Activated T-helper 1 cell treated with Interleukin-2 at 50 U/mL for 16 hours (primary cell): ENCODE measurements at regions not wholly inside any gene's neighbourhood (a gene's known extent, or its start where the extent isn't known, plus 50 kb on each side); places are given as distances from the start of the nearest gene placed in this dataset.
"Not testable (repeated sequence)": the region's sequence is repeated elsewhere in the genome, so short reads cannot be mapped to it uniquely, and the experiment has no call there.

Experiments
- DNase-seq: peaks from one replicate; pipeline ENCODE4 v3.0.0-alpha.2; 2020; ENCODE audit warnings: low read depth

GRCh38 chr10:27344568-27345454, 104.2 kb upstream of the ACBD5 start:
- no peak for DNase-seq

GRCh38 chr10:27341001-27341400, 100.4 kb upstream of the ACBD5 start:
- DNase-seq, result no peak

- not testable (repeated sequence) for DNase-seq
Observed at GRCh38 chr10:27335246-27335645, 94.6 kb upstream of the ACBD5 start.

GRCh38 chr10:27330074-27330473, 89.5 kb upstream of the ACBD5 start:
- no peak for DNase-seq

GRCh38 chr10:27328946-27329345, 88.3 kb upstream of the ACBD5 start:
- no peak for DNase-seq

GRCh38 chr10:27326748-27327147, 86.2 kb upstream of the ACBD5 start:
- DNase-seq, result not testable (repeated sequence)

GRCh38 chr10:27319752-27320431, 79.3 kb upstream of the ACBD5 start:
- DNase-seq, result no peak

- not testable (repeated sequence) for DNase-seq
Observed at GRCh38 chr10:27319139-27319538, 78.5 kb upstream of the ACBD5 start.

- DNase-seq, result not testable (repeated sequence)
Observed at GRCh38 chr10:27315082-27315481, 74.5 kb upstream of the ACBD5 start.

GRCh38 chr10:27313586-27313985, 73.0 kb upstream of the ACBD5 start:
- DNase-seq, result not testable (repeated sequence)

GRCh38 chr10:27312854-27313253, 72.3 kb upstream of the ACBD5 start:
- no peak for DNase-seq

- not testable (repeated sequence) for DNase-seq
Observed at GRCh38 chr10:27311809-27312208, 71.2 kb upstream of the ACBD5 start.

GRCh38 chr10:27298522-27298850, 57.9 kb upstream of the ACBD5 start:
- not testable (repeated sequence) for DNase-seq

GRCh38 chr10:27297844-27298521, 57.4 kb upstream of the ACBD5 start:
- DNase-seq, result no peak

GRCh38 chr10:27296285-27296684, 55.7 kb upstream of the ACBD5 start:
- DNase-seq, result not testable (repeated sequence)

- DNase-seq, result not testable (repeated sequence)
Observed at GRCh38 chr10:27291253-27291895, 50.8 kb upstream of the ACBD5 start.
